Activated CD4-positive, alpha-beta T cell treated with anti-CD3 and anti-CD28 coated beads, Interleukin-2, amount 10 ng/mL, durations not matched to agents 24 days and 14 days (primary cell): ENCODE measurements at regions not wholly inside any gene's neighbourhood (a gene's known extent, or its start where the extent isn't known, plus 50 kb on each side); places are given as distances from the start of the nearest gene placed in this dataset.

Source experiments
- DNase-seq: peaks from one replicate; pipeline ENCODE4 v3.0.0; 2022
- H3K27ac Mint-ChIP-seq: one replicate; pipeline ENCODE4 v1.8.0; 2022; ENCODE audit warnings: mild to moderate bottlenecking, mixed read lengths
- H3K27me3 Mint-ChIP-seq: one replicate; pipeline ENCODE4 v1.8.0; 2022; ENCODE audit warnings: mixed read lengths
- H3K36me3 Mint-ChIP-seq: one replicate; pipeline ENCODE4 v1.8.0; 2022; ENCODE audit warnings: low read depth, mild to moderate bottlenecking, mixed read lengths
- H3K4me1 Mint-ChIP-seq: one replicate; pipeline ENCODE4 v1.8.0; 2021; ENCODE audit warnings: mixed read lengths
- H3K4me3 Mint-ChIP-seq: one replicate; pipeline ENCODE4 v1.8.0; 2022; ENCODE audit warnings: mild to moderate bottlenecking, moderate library complexity, mixed read lengths
- H3K9me3 Mint-ChIP-seq: one replicate; pipeline ENCODE4 v1.8.0; 2021; ENCODE audit warnings: mixed read lengths
- intact Hi-C: fragments of 100-400 bp; cut with micrococcal nuclease; formaldehyde crosslinking; loops from one replicate; pipeline ENCODE4 v1.15.1; 2023

GRCh38 chr7:145624618-145625017, 492.0 kb upstream of the CNTNAP2 start:
- Mint-ChIP-seq H3K4me3 (no peak overlapping the region), H3K36me3 (no peaks in the 10 kb centered on the region), H3K4me1 (no peaks in the 10 kb centered on the region), H3K27me3 (no peaks in the 10 kb centered on the region), H3K27ac (no peak overlapping the region), H3K9me3 (peaks cover 3% of the 10 kb centered on the region)
- no peak for DNase-seq
- intact Hi-C loops = no loop called here

DNA sequence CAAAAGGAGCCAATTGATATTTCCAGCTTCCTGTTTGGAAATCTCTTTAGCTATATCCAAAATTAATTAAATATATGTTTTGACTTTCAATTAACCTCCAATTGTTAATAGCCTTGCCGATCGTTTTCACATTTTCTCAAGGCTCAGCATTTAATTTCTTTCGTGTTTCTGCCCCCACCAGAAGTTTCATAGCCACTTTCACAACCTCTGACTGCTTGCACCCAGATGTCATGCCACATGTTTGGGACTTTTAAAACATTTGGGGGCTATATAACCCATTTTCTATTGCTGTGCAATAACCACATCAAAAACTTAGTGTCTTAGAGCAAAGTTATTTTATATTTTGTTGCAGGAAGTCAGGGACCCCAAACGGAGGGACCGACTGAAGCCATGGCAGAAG, 510.6 kb upstream of the CNTNAP2 start:
- peaks cover 13% of the 10 kb centered on the region for H3K9me3 Mint-ChIP-seq
- H3K4me1 Mint-ChIP-seq = no peaks in the 10 kb centered on the region
- no peak overlapping the region for H3K4me3 Mint-ChIP-seq
- no peaks in the 10 kb centered on the region for H3K27me3 Mint-ChIP-seq
- no peak overlapping the region for H3K27ac Mint-ChIP-seq
- intact Hi-C loops = no loop called here
- no peaks in the 10 kb centered on the region for H3K36me3 Mint-ChIP-seq
- no peak for DNase-seq

GRCh38 chr7:145599376-145599775, 517.2 kb upstream of the CNTNAP2 start:
- Mint-ChIP-seq H3K4me1 (no peaks in the 10 kb centered on the region), H3K27me3 (no peaks in the 10 kb centered on the region), H3K36me3 (no peaks in the 10 kb centered on the region), H3K4me3 (no peak overlapping the region), H3K9me3 (no peaks in the 10 kb centered on the region), H3K27ac (no peak overlapping the region)
- intact Hi-C loops = no loop called here
- no peak for DNase-seq

DNA sequence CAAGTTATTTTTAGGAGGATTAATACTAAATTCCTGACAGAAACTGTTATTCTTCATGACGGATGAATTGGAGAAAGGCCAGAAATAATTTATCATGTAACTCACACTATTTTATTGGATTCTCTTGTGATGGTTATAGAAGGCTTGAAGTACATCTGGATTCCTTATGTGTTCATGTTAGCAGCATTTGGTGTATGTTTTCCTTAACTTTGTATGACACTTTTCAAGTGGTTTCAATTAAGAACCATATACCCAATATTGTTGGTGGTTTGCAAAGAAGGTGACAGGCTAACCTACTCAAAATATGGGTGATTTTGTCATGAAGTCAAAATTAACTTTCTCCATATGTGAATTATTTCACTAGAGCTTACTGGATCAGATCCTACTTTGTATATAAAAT, 532.2 kb upstream of the CNTNAP2 start:
- H3K4me3 Mint-ChIP-seq = no peak overlapping the region
- H3K4me1 Mint-ChIP-seq = no peaks in the 10 kb centered on the region
- no peaks in the 10 kb centered on the region for H3K36me3 Mint-ChIP-seq
- intact Hi-C loops = no loop called here
- H3K27me3 Mint-ChIP-seq = no peaks in the 10 kb centered on the region
- no peak for DNase-seq
- H3K27ac Mint-ChIP-seq = no peak overlapping the region
- H3K9me3 Mint-ChIP-seq = no peaks in the 10 kb centered on the region

- Mint-ChIP-seq H3K4me1 (no peaks in the 10 kb centered on the region), H3K27me3 (no peaks in the 10 kb centered on the region), H3K36me3 (no peaks in the 10 kb centered on the region), H3K9me3 (no peaks in the 10 kb centered on the region), H3K27ac (no peak overlapping the region), H3K4me3 (no peak overlapping the region)
- no peak for DNase-seq
- intact Hi-C loops = no loop called here
Measured at GRCh38 chr7:145582742-145583303, 533.8 kb upstream of the CNTNAP2 start.

DNA sequence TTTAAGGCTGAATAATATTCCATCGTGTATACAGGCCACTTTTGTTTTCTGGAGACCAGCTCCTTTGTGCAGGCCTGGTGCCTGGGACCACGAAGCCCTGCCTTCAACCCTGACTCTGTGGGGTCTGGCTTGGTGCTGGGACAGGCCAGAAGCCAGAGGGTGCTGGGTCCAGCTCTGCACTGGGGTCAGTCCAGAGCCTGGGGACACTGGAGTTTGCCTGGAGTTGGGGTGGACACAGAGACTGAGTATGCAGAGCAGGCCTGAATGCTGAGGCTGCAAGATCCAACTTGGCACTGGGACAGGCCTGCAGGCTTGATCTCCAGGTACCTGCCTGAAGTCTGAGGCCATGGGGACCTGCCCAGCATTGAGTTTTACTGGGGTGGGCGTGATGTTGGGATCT, 558.8 kb upstream of the CNTNAP2 start:
- no peak overlapping the region for H3K4me3 Mint-ChIP-seq
- no peaks in the 10 kb centered on the region for H3K9me3 Mint-ChIP-seq
- no peak overlapping the region for H3K27ac Mint-ChIP-seq
- H3K4me1 Mint-ChIP-seq = no peaks in the 10 kb centered on the region
- intact Hi-C loops = no loop called here
- DNase-seq = no peak
- H3K36me3 Mint-ChIP-seq = no peaks in the 10 kb centered on the region
- no peaks in the 10 kb centered on the region for H3K27me3 Mint-ChIP-seq

GRCh38 chr7:145543242-145543641, 573.4 kb upstream of the CNTNAP2 start:
- H3K36me3 Mint-ChIP-seq = no peaks in the 10 kb centered on the region
- H3K4me1 Mint-ChIP-seq = no peaks in the 10 kb centered on the region
- no peak overlapping the region for H3K4me3 Mint-ChIP-seq
- no peaks in the 10 kb centered on the region for H3K9me3 Mint-ChIP-seq
- intact Hi-C loops = no loop called here
- no peak for DNase-seq
- no peak overlapping the region for H3K27ac Mint-ChIP-seq
- no peaks in the 10 kb centered on the region for H3K27me3 Mint-ChIP-seq

- DNase-seq = no peak
- no peaks in the 10 kb centered on the region for H3K9me3 Mint-ChIP-seq
- H3K27ac Mint-ChIP-seq = no peak overlapping the region
- intact Hi-C loops = no loop called here
- no peaks in the 10 kb centered on the region for H3K4me1 Mint-ChIP-seq
- H3K36me3 Mint-ChIP-seq = no peaks in the 10 kb centered on the region
- no peak overlapping the region for H3K4me3 Mint-ChIP-seq
- no peaks in the 10 kb centered on the region for H3K27me3 Mint-ChIP-seq
Measured at GRCh38 chr7:145539910-145540309, 576.7 kb upstream of the CNTNAP2 start.

DNA sequence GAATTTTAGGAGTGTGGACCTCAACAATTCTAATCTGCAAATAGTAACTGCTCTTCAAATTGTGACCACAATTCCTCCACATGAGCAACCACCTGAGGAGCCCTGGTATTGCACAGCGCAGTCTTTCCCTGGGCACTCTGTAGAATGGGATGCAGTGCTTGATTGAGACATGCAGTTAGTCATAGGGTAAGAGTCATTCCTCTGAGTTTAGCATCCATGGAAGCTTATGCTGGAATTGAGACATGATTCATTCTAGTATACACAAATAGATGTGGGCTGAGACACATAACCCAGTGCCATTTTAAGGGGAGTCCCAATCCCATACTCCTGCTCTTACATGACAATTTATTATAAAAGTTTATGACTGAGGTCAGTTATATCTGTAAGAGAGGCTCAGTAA, 582.3 kb upstream of the CNTNAP2 start:
- Mint-ChIP-seq H3K4me1 (no peaks in the 10 kb centered on the region), H3K27ac (no peak overlapping the region), H3K27me3 (no peaks in the 10 kb centered on the region), H3K4me3 (no peak overlapping the region), H3K9me3 (no peaks in the 10 kb centered on the region), H3K36me3 (no peaks in the 10 kb centered on the region)
- DNase-seq = no peak
- intact Hi-C loops = no loop called here

DNA sequence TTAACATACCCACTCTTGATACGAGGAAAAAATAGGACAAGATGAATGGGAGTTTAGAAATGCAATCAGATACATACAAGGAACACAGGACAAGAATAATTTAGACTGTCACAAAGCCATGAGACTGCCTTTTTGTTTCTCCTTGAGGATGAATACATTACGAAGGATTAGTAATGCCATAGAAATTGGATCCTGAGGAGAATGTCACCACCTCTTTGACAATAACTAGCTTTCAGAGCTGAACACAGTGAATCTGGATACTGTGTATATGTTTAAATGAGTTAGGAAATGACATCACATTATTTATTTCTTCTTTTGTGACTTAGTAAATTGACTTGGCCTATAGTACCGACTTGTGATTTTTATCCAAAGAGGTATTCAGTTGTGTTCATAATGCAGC, 596.3 kb upstream of the CNTNAP2 start:
- H3K9me3 Mint-ChIP-seq = no peaks in the 10 kb centered on the region
- no peak overlapping the region for H3K4me3 Mint-ChIP-seq
- H3K36me3 Mint-ChIP-seq = no peaks in the 10 kb centered on the region
- no peak overlapping the region for H3K27ac Mint-ChIP-seq
- intact Hi-C loops = no loop called here
- H3K27me3 Mint-ChIP-seq = no peaks in the 10 kb centered on the region
- DNase-seq = no peak
- no peaks in the 10 kb centered on the region for H3K4me1 Mint-ChIP-seq

GRCh38 chr7:145511004-145511403, 605.6 kb upstream of the CNTNAP2 start:
- DNase-seq = no peak
- Mint-ChIP-seq H3K27me3 (no peaks in the 10 kb centered on the region), H3K9me3 (peaks cover 12% of the 10 kb centered on the region), H3K4me3 (no peak overlapping the region), H3K36me3 (no peaks in the 10 kb centered on the region), H3K4me1 (no peaks in the 10 kb centered on the region), H3K27ac (no peak overlapping the region)
- intact Hi-C loops = no loop called here

DNA sequence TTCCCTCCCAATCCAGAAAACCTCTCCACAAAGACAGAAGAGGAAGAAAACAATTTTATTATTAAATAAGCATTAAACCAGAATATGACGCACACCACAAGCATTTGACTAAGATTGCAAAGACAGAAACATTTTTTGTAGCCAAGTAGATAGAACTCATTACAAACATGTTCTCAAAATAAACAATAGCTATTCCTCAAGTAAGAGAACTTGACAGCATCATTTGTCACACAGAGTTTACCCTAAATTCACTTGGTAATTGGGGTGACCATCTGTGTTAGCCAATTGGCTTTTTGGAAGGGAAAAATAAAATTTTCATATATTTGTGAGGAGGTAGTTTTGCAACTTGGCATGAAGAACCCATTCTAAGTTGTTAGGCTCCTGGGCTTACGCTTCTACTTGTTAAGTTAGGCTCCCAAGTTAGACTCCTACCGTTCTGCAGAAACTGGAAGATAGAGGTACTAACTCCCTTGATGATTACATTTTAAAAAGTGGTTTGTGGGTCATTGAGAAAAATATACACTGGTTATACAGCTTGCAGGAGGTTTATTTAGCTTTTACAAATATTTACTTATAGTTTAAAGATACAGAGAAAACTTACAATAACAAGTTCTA, 618.6 kb upstream of the CNTNAP2 start:
- Mint-ChIP-seq H3K4me1 (no peaks in the 10 kb centered on the region), H3K27ac (no peak overlapping the region), H3K9me3 (no peaks in the 10 kb centered on the region), H3K27me3 (no peaks in the 10 kb centered on the region), H3K36me3 (no peaks in the 10 kb centered on the region), H3K4me3 (no peak overlapping the region)
- intact Hi-C loops = no loop called here
- DNase-seq = no peak

DNA sequence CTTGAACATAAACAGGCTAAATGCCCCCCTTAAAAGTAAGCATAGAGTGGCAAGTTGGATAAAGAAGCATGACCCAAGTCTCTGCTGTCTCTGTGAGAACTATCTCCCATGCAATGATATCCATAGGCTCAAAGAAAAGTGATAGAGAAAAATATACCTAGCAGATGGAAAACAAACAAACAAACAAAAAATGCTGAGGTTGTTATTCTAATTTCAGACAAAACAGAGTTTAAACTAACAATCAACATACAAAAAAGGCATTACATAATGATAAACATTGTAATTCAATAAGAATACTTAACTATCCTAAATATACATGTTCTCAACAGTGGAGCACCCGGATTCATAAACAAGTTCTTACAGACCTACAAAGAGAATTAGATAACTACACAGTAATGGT, 626.2 kb upstream of the CNTNAP2 start:
- intact Hi-C loops = no loop called here
- no peaks in the 10 kb centered on the region for H3K4me1 Mint-ChIP-seq
- no peak overlapping the region for H3K27ac Mint-ChIP-seq
- H3K36me3 Mint-ChIP-seq = no peaks in the 10 kb centered on the region
- no peak overlapping the region for H3K4me3 Mint-ChIP-seq
- peaks cover 13% of the 10 kb centered on the region for H3K9me3 Mint-ChIP-seq
- no peak for DNase-seq
- no peaks in the 10 kb centered on the region for H3K27me3 Mint-ChIP-seq

DNA sequence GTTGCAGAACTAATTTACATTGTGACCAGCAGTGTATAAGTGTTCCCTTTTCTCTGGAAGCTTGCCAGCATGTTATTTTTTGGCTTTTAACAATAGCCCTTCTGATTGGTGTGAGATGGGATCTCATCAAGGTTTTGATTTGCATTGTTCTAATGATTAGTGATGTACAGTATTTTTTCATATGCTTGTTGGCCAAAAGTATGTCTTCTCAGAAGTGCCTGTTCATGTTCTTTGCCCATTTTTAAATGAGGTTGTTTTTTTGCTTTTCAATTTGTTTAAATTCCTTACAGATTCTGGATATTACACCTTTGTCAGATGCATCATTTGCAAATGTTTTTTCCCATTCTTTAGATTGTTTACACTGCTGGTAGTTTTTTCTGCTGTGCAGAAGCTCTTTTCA, 627.0 kb upstream of the CNTNAP2 start:
- no peaks in the 10 kb centered on the region for H3K4me1 Mint-ChIP-seq
- intact Hi-C loops = no loop called here
- no peak for DNase-seq
- H3K27me3 Mint-ChIP-seq = no peaks in the 10 kb centered on the region
- no peak overlapping the region for H3K27ac Mint-ChIP-seq
- H3K4me3 Mint-ChIP-seq = no peak overlapping the region
- H3K36me3 Mint-ChIP-seq = no peaks in the 10 kb centered on the region
- H3K9me3 Mint-ChIP-seq = peaks cover 13% of the 10 kb centered on the region

DNA sequence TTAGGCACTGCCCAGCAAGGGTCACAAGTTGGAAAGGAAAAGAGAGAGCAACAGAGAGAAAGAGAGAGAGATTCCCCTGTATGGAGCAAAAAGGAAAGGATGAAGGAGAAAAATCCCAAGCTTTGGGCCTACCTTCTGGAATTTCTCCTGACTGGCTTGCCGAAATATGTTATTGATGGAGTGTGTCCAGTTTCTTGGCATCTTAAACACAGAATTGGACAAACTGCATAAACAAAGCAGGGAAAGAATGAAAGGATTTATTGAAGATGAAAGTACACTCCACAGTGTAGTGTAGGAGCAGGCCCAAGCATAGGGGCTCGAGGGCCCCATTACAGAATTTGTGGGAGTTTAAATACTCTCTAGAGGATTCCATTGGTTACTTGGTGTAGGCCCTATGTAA, 627.8 kb upstream of the CNTNAP2 start:
- no peaks in the 10 kb centered on the region for H3K36me3 Mint-ChIP-seq
- no peak overlapping the region for H3K27ac Mint-ChIP-seq
- H3K27me3 Mint-ChIP-seq = no peaks in the 10 kb centered on the region
- intact Hi-C loops = no loop called here
- H3K4me3 Mint-ChIP-seq = no peak overlapping the region
- no peaks in the 10 kb centered on the region for H3K4me1 Mint-ChIP-seq
- DNase-seq = no peak
- H3K9me3 Mint-ChIP-seq = peaks cover 13% of the 10 kb centered on the region
